Osteocyte (in vitro differentiated cells): ENCODE measurements at regions not wholly inside any gene's neighbourhood (a gene's known extent, or its start where the extent isn't known, plus 50 kb on each side); places are given as distances from the start of the nearest gene placed in this dataset.
"Not testable (repeated sequence)": the region's sequence is repeated elsewhere in the genome, so short reads cannot be mapped to it uniquely, and the experiment has no call there.

Source experiments
- DNase-seq: peaks from one replicate; pipeline ENCODE4 v3.0.0; 2021; ENCODE audit warnings: mixed read lengths; ENCODE audit not compliant: unreplicated experiment; ENCODE audit errors: extremely low spot score
- H3K27ac Mint-ChIP-seq: one replicate; pipeline ENCODE4 v1.8.0; 2021; ENCODE audit warnings: mild to moderate bottlenecking, mixed read lengths; ENCODE audit not compliant: unreplicated experiment
- H3K27me3 Mint-ChIP-seq: one replicate; pipeline ENCODE4 v1.8.0; 2021; ENCODE audit warnings: mixed read lengths; ENCODE audit not compliant: unreplicated experiment
- H3K36me3 Mint-ChIP-seq: one replicate; pipeline ENCODE4 v1.8.0; 2021; ENCODE audit warnings: mixed read lengths; ENCODE audit not compliant: unreplicated experiment
- H3K4me1 Mint-ChIP-seq: one replicate; pipeline ENCODE4 v1.8.0; 2021; ENCODE audit warnings: mixed read lengths; ENCODE audit not compliant: unreplicated experiment
- H3K4me3 Mint-ChIP-seq: one replicate; pipeline ENCODE4 v1.8.0; 2021; ENCODE audit warnings: mild to moderate bottlenecking, moderate library complexity, mixed read lengths; ENCODE audit not compliant: unreplicated experiment
- H3K9me3 Mint-ChIP-seq: one replicate; pipeline ENCODE4 v1.8.0; 2021; ENCODE audit warnings: mixed read lengths; ENCODE audit not compliant: unreplicated experiment
- CTCF ChIP-seq: fragments of 200-600 bp; sonication (generic); IDR thresholded peaks from 2 replicates; pipeline ENCODE4 v1.5.0; 2021; ENCODE audit warnings: antibody characterized with exemption, mild to moderate bottlenecking, moderate library complexity

- no peak for DNase-seq
- peaks cover 42% of the 10 kb centered on the region for H3K27me3 Mint-ChIP-seq
- H3K36me3 Mint-ChIP-seq, result no peaks in the 10 kb centered on the region
- H3K9me3 Mint-ChIP-seq, result no peaks in the 10 kb centered on the region
- H3K4me3 Mint-ChIP-seq, result no peak overlapping the region
- H3K27ac Mint-ChIP-seq, result peak overlapping the region; percentile 64
- no peak for TF ChIP-seq CTCF
- peaks cover 11% of the 10 kb centered on the region for H3K4me1 Mint-ChIP-seq
Observed at GRCh38 chr14:65170318-65170717, 68.0 kb upstream of the MAX start.

GRCh38 chr14:65170768-65171507 lies 68.6 kb upstream of the MAX start:
- peak; percentile 51 for TF ChIP-seq CTCF

GRCh38 chr14:65173973-65174693 lies 71.8 kb upstream of the MAX start:
- TF ChIP-seq CTCF, result no peak
- Mint-ChIP-seq H3K27me3 (peaks cover 43% of the 10 kb centered on the region), H3K27ac (no peak overlapping the region), H3K4me3 (no peak overlapping the region), H3K36me3 (no peaks in the 10 kb centered on the region), H3K9me3 (no peaks in the 10 kb centered on the region), H3K4me1 (peaks cover 11% of the 10 kb centered on the region)
- no peak for DNase-seq

More at GRCh38 chr14:65170768-65171507, 68.6 kb upstream of the MAX start:
- Mint-ChIP-seq H3K4me1 (peaks cover 11% of the 10 kb centered on the region), H3K36me3 (no peaks in the 10 kb centered on the region), H3K9me3 (no peaks in the 10 kb centered on the region), H3K4me3 (peak overlapping the region; percentile 62), H3K27me3 (peaks cover 42% of the 10 kb centered on the region), H3K27ac (peak overlapping the region; percentile 64)
- DNase-seq, result no peak

GRCh38 chr14:65174783-65175182 lies 72.5 kb upstream of the MAX start:
- H3K4me3 Mint-ChIP-seq, result no peak overlapping the region
- DNase-seq, result no peak
- H3K36me3 Mint-ChIP-seq, result no peaks in the 10 kb centered on the region
- peaks cover 49% of the 10 kb centered on the region for H3K27me3 Mint-ChIP-seq
- no peak overlapping the region for H3K27ac Mint-ChIP-seq
- H3K4me1 Mint-ChIP-seq, result peaks cover 11% of the 10 kb centered on the region
- H3K9me3 Mint-ChIP-seq, result no peaks in the 10 kb centered on the region
- no peak for TF ChIP-seq CTCF

GRCh38 chr14:65177551-65177950 lies 75.2 kb upstream of the MAX start:
- Mint-ChIP-seq H3K4me3 (no peak overlapping the region), H3K27ac (no peak overlapping the region), H3K36me3 (no peaks in the 10 kb centered on the region), H3K27me3 (peaks cover 42% of the 10 kb centered on the region), H3K4me1 (peaks cover 3% of the 10 kb centered on the region), H3K9me3 (peaks cover 9% of the 10 kb centered on the region)
- no peak for TF ChIP-seq CTCF
- no peak for DNase-seq

- not testable (repeated sequence) for H3K4me1 Mint-ChIP-seq, H3K4me3 Mint-ChIP-seq, H3K27ac Mint-ChIP-seq, DNase-seq, H3K36me3 Mint-ChIP-seq
- Mint-ChIP-seq H3K27me3 (peaks cover 46% of the 10 kb centered on the region), H3K9me3 (peaks cover 12% of the 10 kb centered on the region)
Observed at GRCh38 chr14:65179231-65179630, 76.9 kb upstream of the MAX start.
